T-helper 1 cell treated with Interleukin-12 subunit alpha and Interleukin-12 subunit beta and Interleukin-4 antibody, amounts not matched to agents 30 μg/mL and 1 μg/mL, for 36 hours (primary cell): ENCODE measurements at regions not wholly inside any gene's neighbourhood (a gene's known extent, or its start where the extent isn't known, plus 50 kb on each side); places are given as distances from the start of the nearest gene placed in this dataset.

Experiments used
- H3K27ac Mint-ChIP-seq: one replicate; pipeline ENCODE4 v1.8.0; 2021; ENCODE audit warnings: mild to moderate bottlenecking, mixed read lengths
- H3K27me3 Mint-ChIP-seq: one replicate; pipeline ENCODE4 v1.8.0; 2021; ENCODE audit warnings: low read depth, mixed read lengths
- H3K36me3 Mint-ChIP-seq: one replicate; pipeline ENCODE4 v1.8.0; 2021; ENCODE audit warnings: low read depth, mixed read lengths
- H3K4me1 Mint-ChIP-seq: one replicate; pipeline ENCODE4 v1.8.0; 2021; ENCODE audit warnings: low read depth, mixed read lengths
- H3K4me3 Mint-ChIP-seq: one replicate; pipeline ENCODE4 v1.8.0; 2021; ENCODE audit warnings: mild to moderate bottlenecking, moderate library complexity, mixed read lengths
- H3K9me3 Mint-ChIP-seq: one replicate; pipeline ENCODE4 v1.8.0; 2021; ENCODE audit warnings: mixed read lengths

DNA sequence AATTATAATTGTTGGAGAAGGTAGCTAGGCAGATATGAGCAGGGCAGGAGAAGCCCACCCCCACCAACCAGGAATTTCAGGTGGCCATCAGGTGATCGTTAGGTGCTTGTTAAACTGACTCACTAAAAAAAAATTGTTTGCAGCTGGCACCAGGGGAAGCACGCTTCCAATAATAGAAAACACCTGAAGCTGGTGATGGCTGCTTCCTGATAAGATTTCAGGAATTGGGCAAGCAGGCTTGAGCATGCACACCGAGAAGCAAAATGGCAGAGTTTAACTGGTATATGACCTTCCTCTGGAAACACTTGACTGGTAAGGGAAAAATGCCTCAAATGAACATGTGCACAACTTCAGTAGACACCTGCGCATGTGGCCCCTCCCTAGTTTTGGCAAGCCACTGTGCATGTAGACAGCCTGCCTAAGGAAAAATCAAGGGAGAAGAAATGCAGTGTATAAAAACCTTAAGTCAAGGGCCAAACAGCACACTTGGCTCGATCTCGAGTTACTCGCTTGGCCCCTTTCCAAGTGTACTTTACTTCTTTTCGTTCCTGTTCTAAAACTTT is 292.8 kb downstream of the CCDC85A start:
- H3K36me3 Mint-ChIP-seq, result no peaks in the 10 kb centered on the region
- no peaks in the 10 kb centered on the region for H3K9me3 Mint-ChIP-seq
- no peak overlapping the region for H3K4me3 Mint-ChIP-seq
- no peaks in the 10 kb centered on the region for H3K27me3 Mint-ChIP-seq
- no peaks in the 10 kb centered on the region for H3K4me1 Mint-ChIP-seq
- no peak overlapping the region for H3K27ac Mint-ChIP-seq

DNA sequence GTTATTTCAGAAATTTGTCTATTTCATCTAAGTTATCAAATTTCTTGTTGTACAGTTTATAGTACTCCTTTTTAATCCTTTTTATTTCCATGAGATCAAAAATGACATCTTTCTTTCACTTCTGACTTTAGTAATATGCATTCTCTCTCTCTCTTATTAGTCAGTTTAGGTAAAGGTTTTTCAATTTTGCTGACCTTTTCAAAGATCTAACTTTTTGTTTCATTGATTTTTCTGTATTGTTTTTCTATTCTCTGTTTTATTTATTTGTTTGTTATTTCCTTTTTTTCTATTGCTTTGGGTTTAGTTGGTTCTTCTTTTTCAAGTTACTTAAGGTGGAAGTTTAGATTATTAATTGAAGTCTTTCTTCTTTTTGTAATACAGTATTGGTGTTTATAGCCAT is 294.2 kb downstream of the CCDC85A start:
- no peaks in the 10 kb centered on the region for H3K36me3 Mint-ChIP-seq
- no peaks in the 10 kb centered on the region for H3K9me3 Mint-ChIP-seq
- H3K4me1 Mint-ChIP-seq, result no peaks in the 10 kb centered on the region
- no peak overlapping the region for H3K27ac Mint-ChIP-seq
- no peak overlapping the region for H3K4me3 Mint-ChIP-seq
- H3K27me3 Mint-ChIP-seq, result no peaks in the 10 kb centered on the region

DNA sequence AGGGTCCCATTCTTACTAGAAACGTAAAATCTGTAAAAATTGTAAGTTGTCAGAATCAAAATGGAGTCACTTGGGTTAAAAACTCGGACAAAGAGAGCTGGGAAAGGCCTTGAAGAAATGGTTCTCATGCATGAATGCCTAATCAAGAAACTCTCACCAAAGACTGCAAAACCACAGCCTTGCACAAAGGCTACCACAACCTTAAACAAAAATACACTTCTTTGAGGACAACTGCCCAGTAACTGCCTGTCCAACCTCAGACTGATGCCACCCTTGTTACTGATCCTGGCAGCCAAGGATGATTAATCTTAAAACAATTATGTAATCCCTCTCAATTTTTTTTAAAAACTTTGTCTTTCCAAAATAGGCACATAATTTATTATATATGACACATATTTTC is 299.3 kb downstream of the CCDC85A start:
- Mint-ChIP-seq H3K9me3 (peaks cover 5% of the 10 kb centered on the region), H3K27me3 (no peaks in the 10 kb centered on the region), H3K27ac (no peak overlapping the region), H3K4me1 (no peaks in the 10 kb centered on the region), H3K36me3 (no peaks in the 10 kb centered on the region), H3K4me3 (no peak overlapping the region)

DNA sequence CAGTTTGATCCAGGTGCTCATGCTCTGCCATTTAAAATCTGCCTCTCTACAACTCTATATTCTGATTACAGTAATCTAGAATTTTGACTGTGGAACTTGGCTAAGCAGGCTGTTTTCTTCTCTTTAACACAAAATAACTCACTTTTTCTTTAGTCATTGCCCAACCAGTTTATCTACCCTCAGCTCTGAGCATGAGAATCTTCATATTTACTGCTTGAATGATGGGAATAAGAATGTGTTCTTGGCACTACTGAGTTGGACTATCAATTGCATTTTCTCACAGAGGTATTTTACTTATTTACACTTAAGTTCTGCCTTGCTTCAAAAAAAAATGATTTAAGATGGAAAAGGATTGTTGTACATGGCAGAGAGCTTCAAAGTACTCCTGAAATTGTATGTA is 301.1 kb downstream of the CCDC85A start:
- no peaks in the 10 kb centered on the region for H3K27me3 Mint-ChIP-seq
- no peaks in the 10 kb centered on the region for H3K4me1 Mint-ChIP-seq
- no peaks in the 10 kb centered on the region for H3K36me3 Mint-ChIP-seq
- peaks cover 5% of the 10 kb centered on the region for H3K9me3 Mint-ChIP-seq
- no peak overlapping the region for H3K4me3 Mint-ChIP-seq
- no peak overlapping the region for H3K27ac Mint-ChIP-seq

DNA sequence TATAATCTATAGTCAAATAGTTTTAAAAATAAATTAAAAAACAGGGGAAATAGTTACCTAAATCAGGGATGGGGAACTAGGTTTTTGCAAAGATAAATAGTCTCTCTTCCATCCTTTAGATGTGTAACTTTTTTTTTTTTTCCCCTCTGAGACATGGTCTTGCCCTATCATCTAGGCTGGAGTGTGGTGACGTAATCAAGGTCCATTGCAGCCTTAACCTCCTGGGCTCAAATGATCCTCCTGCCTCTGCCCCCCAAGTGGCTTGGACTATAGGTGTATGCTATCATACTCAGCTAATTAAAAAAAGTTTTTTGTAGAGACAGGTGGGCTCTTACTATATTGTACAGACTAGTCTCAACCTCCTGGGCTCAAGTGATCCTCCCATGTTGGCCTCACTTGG is 316.5 kb downstream of the CCDC85A start:
- Mint-ChIP-seq H3K9me3 (peaks cover 6% of the 10 kb centered on the region), H3K36me3 (no peaks in the 10 kb centered on the region), H3K27ac (no peak overlapping the region), H3K4me3 (no peak overlapping the region), H3K4me1 (no peaks in the 10 kb centered on the region), H3K27me3 (no peaks in the 10 kb centered on the region)

DNA sequence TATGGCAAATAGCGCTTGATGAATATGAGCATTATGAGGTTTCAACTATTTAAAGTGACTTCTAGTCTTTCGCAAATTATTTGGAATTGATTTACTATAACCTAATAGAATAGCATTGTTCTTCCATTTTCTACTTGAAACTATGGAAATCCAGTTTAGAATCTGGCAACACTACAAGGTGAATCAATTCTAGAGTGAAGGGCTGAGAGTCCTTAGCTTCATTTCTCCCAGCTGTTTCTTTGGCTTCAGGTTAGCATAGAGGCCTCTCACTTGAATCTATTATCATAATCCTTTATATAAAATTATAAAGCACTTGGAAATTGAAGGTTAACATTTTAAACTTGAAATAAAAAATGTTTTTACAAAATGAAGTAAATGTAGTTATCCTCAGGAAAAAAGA is 318.8 kb downstream of the CCDC85A start:
- no peak overlapping the region for H3K27ac Mint-ChIP-seq
- H3K4me1 Mint-ChIP-seq, result no peaks in the 10 kb centered on the region
- H3K9me3 Mint-ChIP-seq, result peaks cover 3% of the 10 kb centered on the region
- H3K27me3 Mint-ChIP-seq, result no peaks in the 10 kb centered on the region
- no peaks in the 10 kb centered on the region for H3K36me3 Mint-ChIP-seq
- H3K4me3 Mint-ChIP-seq, result no peak overlapping the region

DNA sequence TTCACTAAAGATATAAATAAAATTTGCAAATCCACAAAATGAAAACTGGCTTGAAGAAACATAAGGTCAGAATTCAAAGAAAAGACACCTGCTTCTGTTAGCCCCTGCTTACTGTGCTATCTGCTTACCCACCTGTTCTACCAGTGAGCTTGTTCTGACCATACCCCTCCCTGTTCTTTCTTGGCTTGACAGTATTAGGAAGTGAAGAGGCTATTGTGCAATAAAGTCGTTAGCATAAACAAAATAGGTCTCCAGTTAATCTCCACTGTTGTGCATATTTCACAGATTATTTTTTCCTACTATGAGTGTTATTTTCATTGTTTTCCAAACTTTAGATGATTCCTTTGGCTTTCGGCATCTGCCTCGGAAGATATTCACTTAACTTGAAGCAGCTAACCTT is 322.1 kb downstream of the CCDC85A start:
- H3K27ac Mint-ChIP-seq, result no peak overlapping the region
- H3K36me3 Mint-ChIP-seq, result no peaks in the 10 kb centered on the region
- H3K4me3 Mint-ChIP-seq, result no peak overlapping the region
- no peaks in the 10 kb centered on the region for H3K27me3 Mint-ChIP-seq
- H3K9me3 Mint-ChIP-seq, result peaks cover 3% of the 10 kb centered on the region
- no peaks in the 10 kb centered on the region for H3K4me1 Mint-ChIP-seq

DNA sequence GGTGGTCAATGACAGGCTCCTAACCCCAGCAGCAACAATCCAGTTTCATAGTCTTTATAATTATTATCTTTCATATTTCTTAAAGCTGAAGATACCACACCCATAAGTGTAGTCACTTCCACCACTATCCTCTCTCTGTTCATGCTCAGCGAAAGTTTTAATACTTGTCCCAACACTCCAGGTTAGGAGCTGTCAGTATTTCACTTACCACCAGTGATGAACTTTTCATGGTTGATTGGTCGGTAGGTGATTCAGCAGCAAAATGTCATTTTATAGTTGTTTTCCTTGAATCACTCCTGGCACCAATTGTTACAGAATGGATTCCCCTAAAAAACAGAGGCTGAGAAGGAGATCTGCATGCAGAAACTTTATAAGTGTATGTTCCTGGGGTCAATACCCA is 324.9 kb downstream of the CCDC85A start:
- Mint-ChIP-seq H3K27ac (no peak overlapping the region), H3K27me3 (no peaks in the 10 kb centered on the region), H3K36me3 (no peaks in the 10 kb centered on the region), H3K4me3 (no peak overlapping the region), H3K9me3 (peaks cover 3% of the 10 kb centered on the region), H3K4me1 (no peaks in the 10 kb centered on the region)

DNA sequence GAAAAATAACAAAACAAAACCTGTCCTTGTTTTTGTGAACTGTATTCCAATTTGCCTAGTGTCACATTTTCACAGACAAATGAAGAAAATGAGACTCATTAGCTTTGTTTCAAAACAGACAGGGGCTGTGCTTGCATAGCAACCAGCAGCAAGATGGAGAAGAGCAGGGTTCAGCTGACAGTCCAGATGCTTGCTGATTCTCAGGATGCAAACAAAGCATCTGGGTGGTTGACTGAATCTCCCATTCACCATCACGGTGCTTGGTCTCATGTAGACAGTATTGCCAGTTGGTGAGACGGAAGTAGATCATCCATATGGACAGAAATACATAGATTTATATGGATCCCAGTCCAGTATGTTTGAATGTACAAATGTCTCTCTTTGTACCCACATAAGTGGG is 326.8 kb downstream of the CCDC85A start:
- Mint-ChIP-seq H3K36me3 (no peaks in the 10 kb centered on the region), H3K27ac (no peak overlapping the region), H3K9me3 (no peaks in the 10 kb centered on the region), H3K4me1 (no peaks in the 10 kb centered on the region), H3K4me3 (no peak overlapping the region), H3K27me3 (no peaks in the 10 kb centered on the region)

DNA sequence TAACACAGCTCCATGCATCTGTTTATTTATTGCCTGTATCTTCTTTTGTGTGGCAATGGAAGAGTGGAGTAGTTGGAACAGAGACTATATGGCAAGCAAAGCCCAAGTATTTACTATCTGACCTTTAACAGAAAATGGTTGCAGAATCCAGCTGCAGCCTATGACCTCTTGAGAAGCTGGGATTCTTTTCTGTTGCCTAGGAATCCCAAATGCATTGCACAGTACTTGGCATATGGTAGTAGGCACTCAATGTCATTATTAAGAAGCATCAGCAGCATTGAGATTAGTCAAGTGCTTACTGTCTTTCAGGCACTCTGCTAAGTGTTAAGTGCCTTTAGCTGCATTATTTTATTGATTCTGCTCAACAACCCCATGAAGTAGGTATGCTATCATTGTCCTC is 331.6 kb downstream of the CCDC85A start:
- H3K9me3 Mint-ChIP-seq, result no peaks in the 10 kb centered on the region

DNA sequence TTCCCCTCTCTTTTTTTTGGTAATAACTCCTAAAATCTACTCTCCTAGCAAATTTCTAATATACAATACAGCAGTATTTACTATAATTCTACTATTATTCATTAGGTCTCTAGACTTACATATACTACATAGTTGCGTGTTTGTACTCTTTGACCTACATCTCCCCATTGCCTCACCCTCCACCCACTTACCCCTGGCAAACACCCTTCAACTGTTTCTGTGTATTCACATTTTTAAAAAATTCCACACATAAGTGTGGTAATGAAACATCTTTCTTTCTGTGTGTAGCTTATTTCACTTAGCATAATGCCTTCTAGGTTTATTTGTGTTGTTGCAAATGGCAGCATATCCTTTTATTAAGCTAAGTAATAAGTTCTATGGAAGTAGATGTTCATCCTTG is 336.0 kb downstream of the CCDC85A start:
- no peaks in the 10 kb centered on the region for H3K9me3 Mint-ChIP-seq
- H3K36me3 Mint-ChIP-seq, result no peaks in the 10 kb centered on the region
- H3K27me3 Mint-ChIP-seq, result no peaks in the 10 kb centered on the region
- no peak overlapping the region for H3K4me3 Mint-ChIP-seq
- H3K4me1 Mint-ChIP-seq, result no peaks in the 10 kb centered on the region
- H3K27ac Mint-ChIP-seq, result no peak overlapping the region

More for the DNA sequence above, 331.6 kb downstream of the CCDC85A start:
- Mint-ChIP-seq H3K27ac (no peak overlapping the region), H3K27me3 (no peaks in the 10 kb centered on the region), H3K4me3 (no peak overlapping the region), H3K4me1 (no peaks in the 10 kb centered on the region), H3K36me3 (no peaks in the 10 kb centered on the region)

DNA sequence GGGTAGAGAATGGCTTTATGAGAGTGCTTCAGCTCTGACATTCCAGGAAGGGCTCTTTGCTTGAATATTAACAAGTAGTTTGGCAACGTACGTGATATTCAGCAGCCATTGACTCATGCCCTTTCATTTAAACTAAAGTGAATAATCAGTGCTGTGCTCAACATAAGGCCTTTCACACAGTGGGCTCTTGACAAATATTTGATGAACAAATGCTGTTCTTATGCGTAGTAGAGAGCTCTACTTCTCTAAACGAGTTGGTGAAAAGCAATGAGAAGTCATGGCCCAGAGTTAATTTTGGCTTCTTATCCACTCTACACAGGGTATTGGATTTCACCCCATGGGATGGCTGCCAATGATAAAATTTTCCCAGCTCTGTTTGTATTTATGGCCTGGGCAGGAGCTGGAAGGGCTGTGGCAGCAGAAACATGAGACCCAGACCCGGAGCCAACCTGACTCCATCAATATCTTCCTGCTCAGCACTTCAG is 338.9 kb downstream of the CCDC85A start:
- H3K36me3 Mint-ChIP-seq, result no peaks in the 10 kb centered on the region
- no peak overlapping the region for H3K4me3 Mint-ChIP-seq
- no peak overlapping the region for H3K27ac Mint-ChIP-seq
- H3K27me3 Mint-ChIP-seq, result no peaks in the 10 kb centered on the region
- H3K9me3 Mint-ChIP-seq, result no peaks in the 10 kb centered on the region
- no peaks in the 10 kb centered on the region for H3K4me1 Mint-ChIP-seq

DNA sequence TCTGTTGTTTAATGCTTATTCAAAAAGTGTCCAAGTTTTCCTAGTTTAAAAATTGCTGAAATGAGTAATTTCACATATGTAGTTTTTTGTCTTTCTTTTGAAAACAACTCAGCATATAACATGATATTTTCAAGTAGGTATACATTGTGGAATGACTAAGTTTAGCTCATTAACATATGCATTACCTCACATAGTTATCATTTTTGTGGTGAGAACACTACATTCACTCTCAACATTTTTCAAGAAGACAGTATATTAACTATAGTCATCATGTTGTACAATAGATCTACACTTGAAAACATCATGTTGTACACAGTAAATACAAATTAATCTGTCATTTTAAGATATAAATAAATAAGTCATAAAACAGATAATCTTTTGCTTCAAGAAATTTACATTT is 340.0 kb downstream of the CCDC85A start:
- no peaks in the 10 kb centered on the region for H3K27me3 Mint-ChIP-seq
- H3K36me3 Mint-ChIP-seq, result no peaks in the 10 kb centered on the region
- H3K27ac Mint-ChIP-seq, result no peak overlapping the region
- no peaks in the 10 kb centered on the region for H3K9me3 Mint-ChIP-seq
- H3K4me1 Mint-ChIP-seq, result no peaks in the 10 kb centered on the region
- H3K4me3 Mint-ChIP-seq, result no peak overlapping the region

DNA sequence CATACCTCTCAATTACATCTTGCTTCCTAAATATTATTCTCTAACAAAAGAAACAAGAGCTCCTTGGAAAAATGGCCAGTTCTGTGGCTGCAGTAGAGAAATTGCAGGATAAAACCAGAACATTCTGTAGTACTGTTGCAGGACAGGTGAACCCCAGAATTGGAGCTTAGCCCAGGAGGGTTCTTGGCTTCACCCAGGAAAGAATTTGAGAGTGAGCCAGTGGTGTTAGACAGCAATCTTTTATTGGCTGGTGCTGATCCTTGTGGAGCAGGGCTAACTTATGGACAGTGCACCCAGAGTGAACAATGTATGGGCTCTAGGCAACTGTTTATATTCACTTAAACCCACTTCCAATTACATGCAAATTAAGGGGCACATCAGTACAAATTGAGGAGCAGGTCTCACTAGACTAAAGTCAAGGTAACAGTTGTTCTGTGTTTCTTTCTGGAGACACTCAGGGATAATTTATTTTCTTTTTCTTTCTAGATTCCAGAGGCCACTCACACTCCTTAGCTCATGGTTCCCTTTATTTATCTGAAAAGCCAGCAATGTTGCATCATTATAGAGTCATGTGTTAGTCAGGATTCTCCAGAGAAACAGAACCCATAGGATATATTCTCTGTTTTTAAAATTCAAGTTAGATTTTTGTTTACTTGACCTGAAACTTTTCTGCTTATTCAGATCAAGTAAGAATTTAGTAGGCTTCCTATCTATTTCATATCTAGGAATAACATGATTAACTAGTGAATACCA is 348.1 kb downstream of the CCDC85A start:
- Mint-ChIP-seq H3K27ac (no peak overlapping the region), H3K27me3 (no peaks in the 10 kb centered on the region), H3K9me3 (no peaks in the 10 kb centered on the region), H3K4me1 (no peaks in the 10 kb centered on the region), H3K36me3 (no peaks in the 10 kb centered on the region), H3K4me3 (no peak overlapping the region)

DNA sequence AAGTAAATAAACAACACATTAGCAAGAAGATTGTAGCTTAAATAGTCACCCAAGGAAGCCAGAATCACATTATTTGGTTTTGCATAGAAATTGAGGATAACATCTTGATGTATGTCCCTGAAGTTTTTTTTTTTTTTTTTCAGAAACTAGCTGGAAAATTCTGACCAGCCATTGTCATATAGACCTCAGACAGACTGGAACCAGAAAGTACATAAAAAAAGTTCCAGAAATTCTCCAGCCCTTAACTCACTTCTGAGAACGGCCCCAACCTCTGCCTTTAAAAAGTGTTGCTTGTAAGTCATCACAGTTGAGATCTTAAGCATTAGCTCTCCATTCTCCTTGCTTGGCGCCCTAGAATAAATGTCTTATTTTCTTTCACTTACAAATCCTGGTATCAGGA is 350.5 kb downstream of the CCDC85A start:
- Mint-ChIP-seq H3K4me3 (no peak overlapping the region), H3K27me3 (no peaks in the 10 kb centered on the region)

More for the DNA sequence above, 350.5 kb downstream of the CCDC85A start:
- Mint-ChIP-seq H3K4me1 (no peaks in the 10 kb centered on the region), H3K27ac (no peak overlapping the region), H3K9me3 (peaks cover under 1% of the 10 kb centered on the region), H3K36me3 (no peaks in the 10 kb centered on the region)
